Stomach (tissue), 4 donors: ENCODE measurements at regions not wholly inside any gene's neighbourhood (a gene's known extent, or its start where the extent isn't known, plus 50 kb on each side); places are given as distances from the start of the nearest gene placed in this dataset.

Experiments used
- EP300 ChIP-seq: sonication (generic); formaldehyde crosslinking; IDR thresholded peaks from one replicate; pipeline ENCODE4 v1.6.1; 2017; ENCODE audit warnings: antibody characterized with exemption
- POLR2A ChIP-seq, 4 donors: fragments of 450-650 bp; IDR thresholded peaks; one replicate each; pipeline ENCODE4 v1.6.1; 2016; ENCODE audit warnings: antibody characterized with exemption in 4 of 4, control low read depth in 2 of 4, mild to moderate bottlenecking in 1 of 4, moderate library complexity in 1 of 4
- TF ChIP-seq, protein P1 (sequence below), 7 experiments: fragments of 450-650 bp in 4 of 7; fragments of 200-600 bp in 3 of 7; sonication (generic) in 3 of 7; IDR thresholded peaks; one replicate each; pipeline ENCODE4 v1.5.1; 2016 to 2019; ENCODE audit warnings: antibody characterized with exemption in 7 of 7, control low read depth in 2 of 7, mild to moderate bottlenecking in 1 of 7

DNA sequence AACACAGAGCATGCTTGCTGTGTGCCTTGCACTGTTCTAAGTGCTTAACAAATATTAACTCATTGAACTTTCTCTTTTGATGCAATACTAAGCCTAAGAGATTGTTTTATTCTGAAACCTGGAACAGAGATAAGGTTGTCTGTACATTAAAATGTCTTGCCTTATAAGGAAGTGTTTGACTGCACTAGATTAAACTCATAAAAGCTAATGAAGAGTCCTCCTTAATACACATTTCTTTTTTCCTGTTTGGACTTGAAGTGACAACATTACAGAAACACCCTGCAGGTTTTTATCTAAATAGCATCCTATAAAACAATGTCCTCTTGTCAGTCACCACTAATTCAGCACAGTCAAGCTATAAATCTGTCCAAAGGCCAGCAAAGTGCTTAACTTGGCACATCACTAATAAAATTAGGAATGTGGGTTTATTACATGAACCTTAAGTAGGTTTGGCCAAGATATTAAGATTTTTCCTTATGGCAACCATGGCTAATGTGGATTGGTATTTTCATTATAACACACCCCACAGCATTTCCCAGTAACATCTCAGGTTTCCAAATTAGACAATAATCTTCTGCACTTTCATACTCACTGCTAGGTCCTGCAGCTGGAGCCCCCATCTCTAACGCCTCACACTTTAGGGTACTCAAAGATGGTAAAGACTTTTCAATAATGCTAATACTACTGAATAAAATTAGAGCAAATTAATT is 389.7 kb downstream of the LMO4 start:
- TF ChIP-seq, protein P1, sequence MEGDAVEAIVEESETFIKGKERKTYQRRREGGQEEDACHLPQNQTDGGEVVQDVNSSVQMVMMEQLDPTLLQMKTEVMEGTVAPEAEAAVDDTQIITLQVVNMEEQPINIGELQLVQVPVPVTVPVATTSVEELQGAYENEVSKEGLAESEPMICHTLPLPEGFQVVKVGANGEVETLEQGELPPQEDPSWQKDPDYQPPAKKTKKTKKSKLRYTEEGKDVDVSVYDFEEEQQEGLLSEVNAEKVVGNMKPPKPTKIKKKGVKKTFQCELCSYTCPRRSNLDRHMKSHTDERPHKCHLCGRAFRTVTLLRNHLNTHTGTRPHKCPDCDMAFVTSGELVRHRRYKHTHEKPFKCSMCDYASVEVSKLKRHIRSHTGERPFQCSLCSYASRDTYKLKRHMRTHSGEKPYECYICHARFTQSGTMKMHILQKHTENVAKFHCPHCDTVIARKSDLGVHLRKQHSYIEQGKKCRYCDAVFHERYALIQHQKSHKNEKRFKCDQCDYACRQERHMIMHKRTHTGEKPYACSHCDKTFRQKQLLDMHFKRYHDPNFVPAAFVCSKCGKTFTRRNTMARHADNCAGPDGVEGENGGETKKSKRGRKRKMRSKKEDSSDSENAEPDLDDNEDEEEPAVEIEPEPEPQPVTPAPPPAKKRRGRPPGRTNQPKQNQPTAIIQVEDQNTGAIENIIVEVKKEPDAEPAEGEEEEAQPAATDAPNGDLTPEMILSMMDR (IDR thresholded peaks at IDR 0.05): no peak
- TF ChIP-seq POLR2A (IDR thresholded peaks at IDR 0.05) (no peak), EP300 (no peak)
